Testis (tissue), 2 donors: ENCODE measurements at regions not wholly inside any gene's neighbourhood (a gene's known extent, or its start where the extent isn't known, plus 50 kb on each side); places are given as distances from the start of the nearest gene placed in this dataset.

ENCODE experiments used
- DNase-seq: peaks from one replicate; pipeline ENCODE4 v3.0.0-alpha.2; 2019
- H3K27ac ChIP-seq, 2 donors: fragments of 200-600 bp; sonication (generic); one replicate each; pipeline ENCODE4 v1.5.1; 2019
- H3K27me3 ChIP-seq: fragments of 200-600 bp; sonication (generic); one replicate; pipeline ENCODE4 v1.5.1; 2019
- H3K36me3 ChIP-seq: fragments of 200-600 bp; sonication (generic); one replicate; pipeline ENCODE4 v1.5.1; 2017; ENCODE audit warnings: low read depth; ENCODE audit errors: missing control alignments
- H3K4me1 ChIP-seq: fragments of 200-600 bp; sonication (generic); one replicate; pipeline ENCODE4 v1.5.1; 2019
- H3K4me3 ChIP-seq, 2 donors: fragments of 200-600 bp; sonication (generic); one replicate each; pipeline ENCODE4 v1.5.1; 2017 to 2019
- H3K9me3 ChIP-seq: fragments of 200-600 bp; sonication (generic); one replicate; pipeline ENCODE4 v1.5.1; 2017
- CTCF ChIP-seq, 3 experiments: fragments of 450-650 bp in 2 of 3; fragments of 200-600 bp in 1 of 3; sonication (generic) in 1 of 3; IDR thresholded peaks; one replicate each; pipeline ENCODE4 v1.5.1; 2016 to 2019; ENCODE audit warnings: antibody characterized with exemption in 3 of 3, mild to moderate bottlenecking in 2 of 3, moderate library complexity in 1 of 3
- POLR2A ChIP-seq: fragments of 450-650 bp; IDR thresholded peaks from one replicate; pipeline ENCODE4 v1.6.1; 2017; ENCODE audit warnings: antibody characterized with exemption, mild to moderate bottlenecking, moderate library complexity
- WGBS, 2 donors: methylation state at CpG; one replicate each; pipeline ENCODE4 v1.1.5; 2018; 5-methylcytosine and 5-hydroxymethylcytosine counted together
- intact Hi-C: fragments of 100-400 bp; cut with DNase I; formaldehyde crosslinking; loops from one replicate; pipeline ENCODE4 v1.15.1; 2023; ENCODE audit warnings: low total_unique reads

DNA sequence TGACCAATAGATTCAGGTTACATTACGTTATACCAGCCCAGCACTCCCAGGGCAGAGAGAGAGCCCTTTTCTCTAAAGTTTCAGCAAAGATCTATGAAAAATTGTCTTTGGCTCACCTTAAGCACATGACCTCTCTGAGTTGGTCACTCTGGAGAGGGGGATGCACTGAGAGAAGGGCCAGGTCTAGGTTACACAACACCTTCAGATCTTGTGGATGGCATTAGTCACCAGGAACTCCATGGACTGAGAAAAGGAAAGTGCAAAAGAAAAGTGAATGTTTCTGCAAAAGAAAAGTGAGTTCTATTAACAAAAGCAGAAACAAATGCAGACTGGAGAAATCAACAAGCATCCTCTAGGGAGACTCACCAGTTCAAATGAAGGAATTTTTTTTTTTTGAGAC, 253.3 kb upstream of the SALL1 start:
- DNase-seq, result no peak
- TF ChIP-seq CTCF (IDR thresholded peaks at IDR 0.05), result no peak
- no peak for TF ChIP-seq POLR2A
- H3K4me1 ChIP-seq, result no peaks in the 10 kb centered on the region
- intact Hi-C loops, result loop anchor here (10.0 kb wide), 1 partner anchor 570 kb away; no protein-coding TSS in a partner anchor
- 57 to 81% methylated on average over 1 of the region's 1 CpG for WGBS, 2 donors
- H3K4me3 ChIP-seq, result no peak overlapping the region
- H3K27me3 ChIP-seq, result no peaks in the 10 kb centered on the region
- no peaks in the 10 kb centered on the region for H3K9me3 ChIP-seq
- H3K27ac ChIP-seq, result no peak overlapping the region
- no peaks in the 10 kb centered on the region for H3K36me3 ChIP-seq

GRCh38 chr16:51402785-51403184, 251.7 kb upstream of the SALL1 start:
- 69 to 78% methylated on average over 3 of the region's 3 CpGs for WGBS, 2 donors
- Histone ChIP-seq H3K27me3 (no peaks in the 10 kb centered on the region), H3K36me3 (no peaks in the 10 kb centered on the region), H3K27ac (no peak overlapping the region), H3K4me3 (no peak overlapping the region), H3K4me1 (no peaks in the 10 kb centered on the region), H3K9me3 (no peaks in the 10 kb centered on the region)
- TF ChIP-seq CTCF (IDR thresholded peaks at IDR 0.05) (no peak), POLR2A (no peak)
- intact Hi-C loops, result loop anchor here (10.0 kb wide), 1 partner anchor 572 kb away; no protein-coding TSS in a partner anchor
- no peak for DNase-seq

GRCh38 chr16:51402298-51402697, 251.2 kb upstream of the SALL1 start:
- Histone ChIP-seq H3K9me3 (no peaks in the 10 kb centered on the region), H3K27ac (no peak overlapping the region), H3K27me3 (no peaks in the 10 kb centered on the region), H3K4me1 (no peaks in the 10 kb centered on the region), H3K36me3 (no peaks in the 10 kb centered on the region), H3K4me3 (no peak overlapping the region)
- no peak for DNase-seq
- no peak for TF ChIP-seq CTCF (IDR thresholded peaks at IDR 0.05)
- TF ChIP-seq POLR2A, result no peak
- intact Hi-C loops, result loop anchor here (10.0 kb wide), 1 partner anchor 573 kb away; no protein-coding TSS in a partner anchor
- 97 to 100% methylated on average over 1 of the region's 1 CpG for WGBS, 2 donors

- Histone ChIP-seq H3K36me3 (no peaks in the 10 kb centered on the region), H3K4me1 (no peaks in the 10 kb centered on the region), H3K4me3 (no peak overlapping the region), H3K27me3 (no peaks in the 10 kb centered on the region), H3K9me3 (no peaks in the 10 kb centered on the region), H3K27ac (no peak overlapping the region)
- intact Hi-C loops, result loop anchor here (10.0 kb wide), 1 partner anchor 573 kb away; no protein-coding TSS in a partner anchor
- TF ChIP-seq POLR2A, result no peak
- no peak for TF ChIP-seq CTCF (IDR thresholded peaks at IDR 0.05)
- DNase-seq, result no peak
- 93 to 95% methylated on average over 2 of the region's 2 CpGs for WGBS, 2 donors
Observed at GRCh38 chr16:51401673-51402072, 250.6 kb upstream of the SALL1 start.
